ENCODE measurements at regions not wholly inside any gene's neighbourhood (a gene's known extent, or its start where the extent isn't known, plus 50 kb on each side); places are given as distances from the start of the nearest gene placed in this dataset.

- no peak for DNase-seq
Measured at GRCh38 chr5:164650427-164650826, 1145.0 kb downstream of the MAT2B start.

GRCh38 chr5:164651546-164652275, 1146.3 kb downstream of the MAT2B start:
- no peak for DNase-seq

DNA sequence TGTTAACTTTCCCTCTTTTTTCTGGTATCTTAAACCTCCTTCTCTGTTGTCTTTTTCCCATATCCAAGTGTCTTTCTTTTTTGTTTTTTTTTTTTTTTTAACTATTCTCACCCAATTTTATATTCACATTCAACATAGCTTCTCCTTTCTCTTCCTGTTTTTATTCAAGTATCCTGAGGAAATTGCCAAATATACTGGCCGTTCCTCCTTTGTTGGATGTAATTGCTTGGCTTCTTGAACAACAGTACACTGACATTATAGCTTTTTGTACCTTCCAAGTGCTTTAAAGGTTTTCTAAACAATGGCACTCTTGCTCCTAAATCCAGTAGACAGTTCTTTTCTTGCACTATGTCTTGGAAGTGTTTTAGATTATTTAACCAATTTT, 1146.8 kb downstream of the MAT2B start:
- no peak for DNase-seq

- no peak for DNase-seq
Measured at GRCh38 chr5:164663198-164663989, 1158.0 kb downstream of the MAT2B start.

DNA sequence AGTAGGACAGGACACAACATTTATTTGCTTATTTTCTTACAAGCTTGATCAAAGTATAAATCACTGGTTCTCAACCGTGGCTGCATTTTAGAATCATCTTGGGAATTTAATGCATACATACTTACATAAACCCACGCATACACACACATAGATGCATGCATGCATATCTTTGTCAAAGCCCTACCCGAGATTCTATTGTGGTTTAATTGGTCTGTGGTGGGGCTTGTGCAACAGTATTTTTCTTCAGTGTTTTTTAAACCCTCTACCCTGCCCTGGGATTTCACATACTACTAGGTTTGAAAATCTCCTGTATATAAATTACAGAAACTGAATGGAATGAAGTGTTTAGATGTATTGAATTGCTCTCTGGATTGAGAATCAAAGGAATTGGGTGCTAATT, 1166.2 kb downstream of the MAT2B start:
- DNase-seq: no peak

GRCh38 chr5:164672205-164672604, 1166.8 kb downstream of the MAT2B start:
- DNase-seq: no peak

GRCh38 chr5:164672931-164673694, 1167.7 kb downstream of the MAT2B start:
- no peak for DNase-seq

DNA sequence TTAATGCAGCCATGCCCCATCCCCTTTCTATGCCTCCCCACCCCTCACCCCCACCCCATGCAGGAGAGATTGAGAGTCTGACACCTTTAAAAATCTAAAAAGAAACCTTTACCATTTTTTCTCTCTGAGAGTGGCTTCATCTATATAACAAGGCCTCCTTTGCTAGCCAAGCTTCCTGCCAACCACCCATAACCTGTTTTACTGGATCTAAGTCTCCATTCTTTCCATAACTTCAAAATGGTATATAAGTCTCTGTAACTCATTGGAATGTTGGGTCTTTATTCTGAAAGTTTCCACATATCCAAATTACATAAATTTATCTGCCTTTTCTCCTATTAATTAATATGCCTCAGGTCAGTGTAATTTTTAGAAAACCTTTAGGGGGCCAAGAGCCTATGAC, 1174.0 kb downstream of the MAT2B start:
- no peak for DNase-seq

- DNase-seq: no peak
Measured at GRCh38 chr5:164680216-164680615, 1174.8 kb downstream of the MAT2B start.

DNA sequence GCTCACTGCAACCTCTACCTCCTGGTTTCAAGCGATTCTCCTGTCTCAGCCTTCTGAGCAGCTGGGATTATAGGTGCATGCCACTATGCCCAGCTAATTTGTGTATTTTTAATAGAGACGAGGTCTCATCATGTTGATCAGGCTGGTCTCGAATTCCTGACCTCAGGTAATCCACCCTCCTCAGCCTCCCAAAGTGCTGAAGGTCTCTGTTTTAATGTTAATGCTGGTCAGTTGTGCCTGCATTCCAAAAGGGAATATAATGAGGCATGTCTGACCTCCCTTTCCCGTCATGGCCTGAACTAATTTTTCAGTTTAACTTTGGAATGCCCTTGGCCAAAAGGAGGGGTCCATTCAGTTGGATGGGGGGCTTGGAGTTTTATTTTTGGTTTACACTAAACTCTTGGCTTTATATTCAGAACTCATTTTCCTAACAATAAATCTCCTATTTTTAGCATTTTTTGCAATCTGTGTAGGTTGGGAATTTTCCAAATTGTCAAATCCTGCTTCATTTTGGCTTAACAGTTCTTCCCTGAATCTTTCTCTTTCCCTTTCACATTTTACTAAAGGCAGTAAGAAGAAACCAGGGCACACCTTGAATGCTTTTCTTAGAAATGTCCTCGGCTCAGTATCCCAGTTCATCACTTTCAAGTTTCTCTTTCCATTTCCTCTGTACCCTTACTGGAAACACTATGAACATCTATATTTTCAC, 1175.5 kb downstream of the MAT2B start:
- DNase-seq: no peak

GRCh38 chr5:164687391-164687790, 1182.0 kb downstream of the MAT2B start:
- DNase-seq: no peak

DNA sequence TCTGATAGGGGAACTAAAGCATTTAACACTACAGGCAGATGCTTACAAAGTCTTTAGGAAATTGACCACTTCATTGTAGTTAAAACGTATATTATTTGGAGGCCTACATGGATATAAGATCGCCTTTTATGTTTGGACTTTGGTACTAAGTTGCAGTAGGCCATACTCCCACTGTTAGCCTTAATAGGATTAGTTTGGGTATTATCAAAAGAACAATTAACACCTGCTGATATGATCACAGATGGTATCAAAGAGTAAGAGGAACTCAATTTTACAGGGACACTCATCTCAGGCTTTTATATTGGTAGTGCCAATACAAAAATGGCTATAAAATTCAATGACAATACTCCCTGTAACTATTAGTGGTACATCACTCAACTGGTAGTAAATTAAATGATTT, 1183.0 kb downstream of the MAT2B start:
- DNase-seq: no peak

DNA sequence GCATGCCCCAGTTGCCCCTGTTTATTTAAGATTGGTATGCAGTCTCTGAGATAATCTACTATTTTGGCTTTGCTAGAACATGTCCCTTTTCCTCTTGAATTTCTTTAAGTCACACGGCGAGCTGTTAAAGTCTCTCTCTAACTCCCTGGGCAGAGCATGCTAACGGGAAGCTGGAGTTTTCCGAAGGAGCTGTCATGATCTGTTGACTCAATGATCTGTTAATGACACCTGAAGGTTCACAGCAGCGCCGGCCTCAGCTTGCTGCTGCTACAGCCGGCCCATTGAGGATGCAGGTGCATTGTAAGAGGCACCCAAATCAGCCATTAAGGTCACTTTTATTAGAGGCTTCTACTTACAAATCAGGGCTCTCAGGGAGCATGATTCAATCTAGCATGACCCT, 1203.4 kb downstream of the MAT2B start:
- no peak for DNase-seq

GRCh38 chr5:164713682-164714081, 1208.3 kb downstream of the MAT2B start:
- DNase-seq: no peak

DNA sequence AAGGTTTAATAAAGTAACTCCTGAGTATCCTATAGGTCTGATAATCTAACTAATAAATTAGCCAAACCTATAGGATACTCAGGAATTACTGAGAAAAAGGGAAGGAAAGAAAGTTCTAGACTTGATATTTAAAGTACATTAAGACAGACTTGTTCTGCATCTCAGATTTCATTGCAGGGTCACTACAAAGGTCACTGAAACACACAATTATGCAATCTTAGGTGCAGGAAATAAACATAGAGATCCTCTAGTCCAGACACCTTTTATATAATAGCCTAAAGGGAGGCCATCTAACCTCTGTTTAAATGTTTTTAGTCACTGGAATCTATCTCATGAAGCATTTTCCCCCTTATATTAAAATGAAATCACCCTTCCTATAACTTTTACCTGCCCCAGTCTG, 1215.7 kb downstream of the MAT2B start:
- DNase-seq: no peak

- no peak for DNase-seq
Measured at GRCh38 chr5:164721656-164722055, 1216.2 kb downstream of the MAT2B start.

GRCh38 chr5:164722702-164723101, 1217.3 kb downstream of the MAT2B start:
- DNase-seq: no peak

- DNase-seq: no peak
Measured at GRCh38 chr5:164727012-164727411, 1221.6 kb downstream of the MAT2B start.

- no peak for DNase-seq
Measured at GRCh38 chr5:164728733-164729132, 1223.3 kb downstream of the MAT2B start.

DNA sequence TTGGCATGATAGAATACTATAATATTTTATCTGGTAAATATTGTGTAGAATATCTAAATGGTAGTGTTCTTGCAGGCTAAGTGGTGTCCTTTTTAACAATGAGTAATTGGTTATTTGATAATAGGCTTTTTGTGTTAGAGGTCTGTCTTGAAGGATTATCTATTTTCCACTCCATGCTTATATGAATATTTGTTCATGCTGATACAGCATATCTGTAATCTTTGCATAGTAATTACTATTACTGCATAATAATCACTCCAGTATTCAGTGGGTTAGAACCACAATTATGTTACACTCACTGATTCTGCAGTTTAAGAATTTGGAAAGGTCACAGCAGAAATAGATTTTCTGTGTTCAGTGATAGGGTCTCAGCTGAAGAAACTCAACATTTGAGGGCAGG, 1229.9 kb downstream of the MAT2B start:
- no peak for DNase-seq

DNA sequence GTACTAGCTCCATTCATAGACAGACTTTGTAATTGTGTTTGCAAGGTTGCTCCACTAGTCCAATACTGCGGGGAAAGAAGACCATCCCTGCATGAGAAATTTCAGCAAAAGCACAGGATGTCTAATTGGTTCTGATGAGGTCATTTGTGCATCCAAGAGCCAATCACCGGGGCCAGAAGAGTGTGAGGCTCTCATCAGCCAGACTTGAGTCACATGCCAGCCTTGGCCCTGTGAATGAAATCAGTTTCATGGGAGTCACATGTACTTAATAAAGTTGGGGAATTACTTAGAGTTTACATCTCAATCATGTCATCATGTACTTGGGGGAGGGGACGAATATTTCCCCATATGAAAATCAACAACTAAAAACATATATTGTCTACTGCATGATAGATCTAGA, 1236.0 kb downstream of the MAT2B start:
- DNase-seq: no peak

DNA sequence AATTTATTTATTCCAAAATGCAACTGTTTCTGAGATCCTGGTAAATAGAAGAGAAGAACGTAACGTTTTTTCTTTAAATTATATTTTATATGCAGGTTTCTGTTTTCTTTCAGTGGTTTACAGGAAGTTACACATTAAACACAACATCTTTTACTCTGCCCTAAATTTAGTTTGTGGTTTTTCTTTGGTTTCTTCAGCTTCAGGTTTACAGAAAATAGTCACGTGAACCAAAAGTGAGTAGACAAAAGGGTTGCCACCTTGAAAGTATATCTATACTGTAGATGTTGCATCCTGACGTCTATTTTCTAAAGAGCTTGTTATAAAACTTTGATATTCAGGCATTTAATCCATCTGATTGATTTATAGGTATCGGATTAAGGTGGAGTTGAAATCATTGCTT, 1236.6 kb downstream of the MAT2B start:
- DNase-seq: no peak

DNA sequence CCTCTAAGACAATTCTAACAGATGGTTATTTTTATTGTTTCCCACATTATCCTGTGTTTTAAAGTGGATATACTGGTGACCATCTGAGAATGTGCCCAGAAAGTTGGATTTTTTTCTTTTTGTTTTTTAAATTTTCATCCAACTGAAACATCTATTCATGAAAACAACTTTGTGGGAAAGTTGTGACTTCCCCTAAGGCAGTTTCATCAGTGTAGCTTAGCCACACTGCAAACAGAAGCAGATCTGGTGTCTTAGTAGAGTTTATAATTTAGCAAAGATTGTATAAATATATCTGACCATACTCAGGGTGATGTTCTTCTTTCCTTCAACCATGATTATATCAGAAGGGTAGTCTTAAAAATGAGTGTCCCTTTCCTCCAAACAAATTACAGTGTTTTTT, 1241.3 kb downstream of the MAT2B start:
- DNase-seq: no peak

Data from CD4-positive, alpha-beta T cell treated with Interleukin-4 for 4 hours (primary cell).